Glutamatergic neuron (in vitro differentiated cells): ENCODE measurements at regions not wholly inside any gene's neighbourhood (a gene's known extent, or its start where the extent isn't known, plus 50 kb on each side); places are given as distances from the start of the nearest gene placed in this dataset.

ENCODE experiments used
- DNase-seq: peaks from one replicate; pipeline ENCODE4 v3.0.0; 2022
- H3K27ac Mint-ChIP-seq: one replicate; pipeline ENCODE4 v1.8.0; 2020; ENCODE audit warnings: mild to moderate bottlenecking, mixed read lengths, inconsistent platforms; ENCODE audit not compliant: unreplicated experiment
- H3K27me3 Mint-ChIP-seq: one replicate; pipeline ENCODE4 v1.8.0; 2020; ENCODE audit warnings: mild to moderate bottlenecking, moderate library complexity, mixed read lengths, inconsistent platforms; ENCODE audit not compliant: unreplicated experiment
- H3K36me3 Mint-ChIP-seq: one replicate; pipeline ENCODE4 v1.8.0; 2020; ENCODE audit warnings: mild to moderate bottlenecking, mixed read lengths, inconsistent platforms; ENCODE audit not compliant: unreplicated experiment
- H3K4me1 Mint-ChIP-seq: one replicate; pipeline ENCODE4 v1.8.0; 2020; ENCODE audit warnings: mild to moderate bottlenecking, low read depth, mixed read lengths, inconsistent platforms; ENCODE audit not compliant: unreplicated experiment
- H3K4me3 Mint-ChIP-seq: one replicate; pipeline ENCODE4 v1.8.0; 2020; ENCODE audit warnings: mild to moderate bottlenecking, mixed read lengths, inconsistent platforms; ENCODE audit not compliant: unreplicated experiment
- H3K9me3 Mint-ChIP-seq: one replicate; pipeline ENCODE4 v1.8.0; 2020; ENCODE audit warnings: mild to moderate bottlenecking, moderate library complexity, mixed read lengths, inconsistent platforms; ENCODE audit not compliant: unreplicated experiment
- TF ChIP-seq, protein P1 (sequence below): fragments of 200-600 bp; sonication (generic); IDR thresholded peaks from one replicate; pipeline ENCODE4 v1.5.0; 2021; ENCODE audit not compliant: partially characterized antibody, unreplicated experiment

DNA sequence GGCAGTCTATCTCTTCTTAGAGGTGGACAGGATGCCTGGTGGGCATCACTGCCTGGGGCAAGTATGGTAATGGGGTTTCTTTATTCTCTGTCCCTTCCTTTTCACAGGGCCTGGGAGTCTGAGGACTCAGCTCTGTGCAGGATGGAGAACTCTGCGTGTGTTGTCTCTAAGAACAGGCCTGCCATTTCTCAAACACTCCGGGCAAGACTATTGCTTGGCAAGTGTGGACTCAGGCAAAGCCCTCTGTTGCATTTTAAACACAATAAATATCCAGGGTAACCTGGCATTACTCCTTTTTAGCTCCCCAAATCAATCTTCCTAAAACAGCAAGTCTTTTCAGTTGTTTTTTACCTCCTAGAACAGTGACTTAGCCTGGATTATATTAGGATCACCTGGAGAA, 185.1 kb upstream of the ROPN1 start:
- Mint-ChIP-seq H3K27me3 (peaks cover 13% of the 10 kb centered on the region), H3K4me1 (peaks cover 51% of the 10 kb centered on the region), H3K27ac (peak overlapping the region; percentile 7), H3K36me3 (peaks cover 15% of the 10 kb centered on the region), H3K9me3 (peaks cover 21% of the 10 kb centered on the region), H3K4me3 (peak overlapping the region; percentile 50)
- DNase-seq: no peak
- TF ChIP-seq, protein P1, sequence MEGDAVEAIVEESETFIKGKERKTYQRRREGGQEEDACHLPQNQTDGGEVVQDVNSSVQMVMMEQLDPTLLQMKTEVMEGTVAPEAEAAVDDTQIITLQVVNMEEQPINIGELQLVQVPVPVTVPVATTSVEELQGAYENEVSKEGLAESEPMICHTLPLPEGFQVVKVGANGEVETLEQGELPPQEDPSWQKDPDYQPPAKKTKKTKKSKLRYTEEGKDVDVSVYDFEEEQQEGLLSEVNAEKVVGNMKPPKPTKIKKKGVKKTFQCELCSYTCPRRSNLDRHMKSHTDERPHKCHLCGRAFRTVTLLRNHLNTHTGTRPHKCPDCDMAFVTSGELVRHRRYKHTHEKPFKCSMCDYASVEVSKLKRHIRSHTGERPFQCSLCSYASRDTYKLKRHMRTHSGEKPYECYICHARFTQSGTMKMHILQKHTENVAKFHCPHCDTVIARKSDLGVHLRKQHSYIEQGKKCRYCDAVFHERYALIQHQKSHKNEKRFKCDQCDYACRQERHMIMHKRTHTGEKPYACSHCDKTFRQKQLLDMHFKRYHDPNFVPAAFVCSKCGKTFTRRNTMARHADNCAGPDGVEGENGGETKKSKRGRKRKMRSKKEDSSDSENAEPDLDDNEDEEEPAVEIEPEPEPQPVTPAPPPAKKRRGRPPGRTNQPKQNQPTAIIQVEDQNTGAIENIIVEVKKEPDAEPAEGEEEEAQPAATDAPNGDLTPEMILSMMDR: no peak

DNA sequence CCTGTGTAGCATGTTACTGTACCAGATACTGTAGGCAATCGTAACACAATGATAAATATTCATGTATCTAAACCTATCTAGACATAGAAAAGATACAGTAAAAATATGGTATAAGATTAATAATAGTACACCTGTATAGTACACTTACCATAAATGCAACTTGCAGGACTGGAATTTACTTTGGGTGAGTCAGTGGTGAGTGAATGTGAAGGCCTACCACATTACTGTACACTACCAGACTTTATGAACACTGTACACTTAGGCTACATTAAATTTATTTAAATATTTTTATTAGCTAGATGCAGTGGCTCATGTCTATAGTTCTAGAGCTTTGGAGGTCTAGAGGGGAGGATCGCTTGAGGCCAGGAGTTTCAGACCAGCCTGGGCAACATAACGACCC, 186.6 kb upstream of the ROPN1 start:
- Mint-ChIP-seq H3K27me3 (peaks cover 7% of the 10 kb centered on the region), H3K36me3 (peaks cover 26% of the 10 kb centered on the region), H3K4me3 (no peak overlapping the region), H3K27ac (no peak overlapping the region), H3K9me3 (peaks cover 23% of the 10 kb centered on the region), H3K4me1 (peaks cover 42% of the 10 kb centered on the region)
- DNase-seq: no peak
- TF ChIP-seq, protein P1: no peak

DNA sequence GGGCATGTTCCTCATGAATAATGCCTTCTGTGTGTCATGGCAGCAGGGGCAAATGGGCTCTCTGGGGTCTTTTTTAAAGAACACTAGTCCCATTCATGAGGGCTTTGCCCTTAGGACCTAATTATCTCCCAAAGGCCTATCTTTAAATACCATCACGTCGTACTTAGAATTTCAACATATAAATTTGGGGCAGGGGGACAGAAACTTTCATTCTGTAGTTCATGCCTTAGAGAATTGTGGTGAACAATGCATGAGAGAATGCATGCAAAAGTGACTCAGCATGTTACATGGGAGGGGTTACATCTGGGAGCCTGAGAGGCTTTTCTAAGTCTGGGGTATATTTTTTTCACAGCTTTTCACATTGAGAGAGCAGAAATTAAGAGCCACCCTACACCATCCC, 208.5 kb upstream of the ROPN1 start:
- peak overlapping the region; percentile 65 for H3K27ac Mint-ChIP-seq
- peaks cover 90% of the 10 kb centered on the region for H3K4me1 Mint-ChIP-seq
- H3K4me3 Mint-ChIP-seq: peak overlapping the region; percentile 27
- DNase-seq: no peak
- TF ChIP-seq, protein P1: no peak
- H3K27me3 Mint-ChIP-seq: peaks cover 10% of the 10 kb centered on the region
- H3K9me3 Mint-ChIP-seq: peaks cover 14% of the 10 kb centered on the region
- no peaks in the 10 kb centered on the region for H3K36me3 Mint-ChIP-seq

DNA sequence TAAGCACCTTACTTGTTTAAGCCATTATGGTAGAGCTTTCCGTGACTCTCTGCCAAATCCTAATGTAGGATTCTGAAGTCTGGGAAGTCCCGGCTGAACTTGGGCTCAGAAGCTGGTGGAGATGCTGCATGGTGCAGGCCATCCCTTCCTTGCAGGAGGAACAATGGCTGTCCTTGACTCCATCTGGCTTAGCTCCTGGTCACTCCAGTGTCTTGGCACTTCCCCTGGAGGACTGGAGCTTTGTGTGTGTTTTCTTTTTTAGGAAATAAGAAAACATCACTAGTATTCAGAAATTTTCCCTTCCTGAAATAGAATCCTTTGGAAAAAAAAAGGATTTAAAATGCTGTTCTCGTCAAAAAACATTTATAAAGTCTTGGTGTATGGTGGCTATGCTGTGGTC, 209.3 kb upstream of the ROPN1 start:
- Mint-ChIP-seq H3K27ac (peak overlapping the region; percentile 80), H3K9me3 (peaks cover 14% of the 10 kb centered on the region), H3K4me3 (peak overlapping the region; percentile 69), H3K4me1 (peaks cover 89% of the 10 kb centered on the region), H3K27me3 (peaks cover 10% of the 10 kb centered on the region), H3K36me3 (no peaks in the 10 kb centered on the region)
- TF ChIP-seq, protein P1: no peak
- DNase-seq: no peak

DNA sequence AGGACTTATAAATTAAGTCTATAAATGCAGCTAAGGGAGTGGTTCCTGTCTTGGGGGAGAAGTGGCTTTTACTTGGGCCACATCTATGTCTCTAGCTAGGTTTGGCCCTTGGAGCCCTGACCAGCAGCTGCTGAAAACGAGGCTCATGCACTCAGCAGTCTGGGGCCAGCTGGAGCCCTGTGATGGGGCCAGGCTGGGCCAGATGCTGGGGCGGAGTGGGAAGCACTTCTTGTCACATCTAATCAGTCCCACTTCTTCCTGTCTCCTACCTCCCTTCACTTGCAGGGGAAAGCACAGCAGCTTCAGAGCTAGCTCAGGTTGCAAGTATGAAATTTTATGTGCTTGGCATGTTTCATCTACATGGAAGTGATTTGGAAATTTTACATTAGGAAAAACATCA, 209.9 kb upstream of the ROPN1 start:
- H3K4me1 Mint-ChIP-seq: peaks cover 91% of the 10 kb centered on the region
- peak; percentile 56 for DNase-seq
- H3K27me3 Mint-ChIP-seq: peaks cover 11% of the 10 kb centered on the region
- peak overlapping the region; percentile 80 for H3K27ac Mint-ChIP-seq
- H3K4me3 Mint-ChIP-seq: peak overlapping the region; percentile 69
- H3K9me3 Mint-ChIP-seq: peaks cover 14% of the 10 kb centered on the region
- no peaks in the 10 kb centered on the region for H3K36me3 Mint-ChIP-seq
- TF ChIP-seq, protein P1: no peak
